ENCODE measurements at regions not wholly inside any gene's neighbourhood (a gene's known extent, or its start where the extent isn't known, plus 50 kb on each side); places are given as distances from the start of the nearest gene placed in this dataset.

GRCh38 chr7:88363249-88363648 lies 56.6 kb upstream of the STEAP4 start:
- 29% methylated on average over 7 of the region's 7 CpGs for WGBS (ENCODE audit: low lambda C conversion rate)
- CTCF ChIA-PET (ENCODE audit: low intra/inter-chr PET ratio, low total read pairs) = no interaction called here
- FAIRE-seq (no peak), ATAC-seq (no peak), DNase-seq (ENCODE audit: low spot score) (no peak)
- Histone ChIP-seq H3K4me3 (replicated peaks in 1 of 3; ENCODE audit: insufficient read depth in 1 of 3, low read depth in 2 of 3, low read length in 3 of 3) (no peak overlapping the region), H3K4me2 (ENCODE audit: low read depth, low read length) (no peak overlapping the region), H3K9ac (ENCODE audit: insufficient read depth, low read depth, low read length) (no peak overlapping the region), H3K79me2 (ENCODE audit: insufficient read depth, low read length) (no peaks in the 10 kb centered on the region), H4K20me1 (ENCODE audit: insufficient read depth, low read length) (no peaks in the 10 kb centered on the region), H3K4me1 (ENCODE audit: insufficient read depth, low read length) (peaks cover 14% of the 10 kb centered on the region), H3K36me3 (replicated peaks in 1 of 2; ENCODE audit: control insufficient read depth in 1 of 2, insufficient read depth in 2 of 2, low read length in 2 of 2) (no peaks in the 10 kb centered on the region), H3K27ac (ENCODE audit: extremely low read length, insufficient read depth, low read length) (no peak overlapping the region), H2AFZ (ENCODE audit: low read length) (no peak overlapping the region), H3K9me3 (ENCODE audit: low read length) (no peaks in the 10 kb centered on the region), H3K27me3 (ENCODE audit: control insufficient read depth in 1 of 2, insufficient read depth in 2 of 2, low read length in 2 of 2) (no peaks in the 10 kb centered on the region)
- no TSS peak for BruUV-seq (replicated peaks)
- intact Hi-C loops (cut with micrococcal nuclease; ENCODE audit: unreplicated experiment) = no loop called here
- POLR2A ChIA-PET = no interaction called here
- TF ChIP-seq, protein P1, sequence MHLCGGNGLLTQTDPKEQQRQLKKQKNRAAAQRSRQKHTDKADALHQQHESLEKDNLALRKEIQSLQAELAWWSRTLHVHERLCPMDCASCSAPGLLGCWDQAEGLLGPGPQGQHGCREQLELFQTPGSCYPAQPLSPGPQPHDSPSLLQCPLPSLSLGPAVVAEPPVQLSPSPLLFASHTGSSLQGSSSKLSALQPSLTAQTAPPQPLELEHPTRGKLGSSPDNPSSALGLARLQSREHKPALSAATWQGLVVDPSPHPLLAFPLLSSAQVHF (CRISPR knock-in tag; IDR thresholded peaks at IDR 0.05) = no peak
- TF ChIP-seq ZNF772 (CRISPR knock-in tag; IDR thresholded peaks at IDR 0.05) = no peak
- TF ChIP-seq DZIP1 (CRISPR knock-in tag; IDR thresholded peaks at IDR 0.05) = no peak
- no peak for TF ChIP-seq ZNF75D (CRISPR knock-in tag; IDR thresholded peaks at IDR 0.05; ENCODE audit: borderline replicate concordance)
- TF ChIP-seq ZNF530 (CRISPR knock-in tag; IDR thresholded peaks at IDR 0.05; ENCODE audit: low read depth) = no peak
- TF ChIP-seq TMF1 (CRISPR knock-in tag; IDR thresholded peaks at IDR 0.05; ENCODE audit: low read depth) = no peak
- no peak for TF ChIP-seq ZNF670 (CRISPR knock-in tag; IDR thresholded peaks at IDR 0.05; ENCODE audit: borderline replicate concordance)
- TF ChIP-seq, protein P2, sequence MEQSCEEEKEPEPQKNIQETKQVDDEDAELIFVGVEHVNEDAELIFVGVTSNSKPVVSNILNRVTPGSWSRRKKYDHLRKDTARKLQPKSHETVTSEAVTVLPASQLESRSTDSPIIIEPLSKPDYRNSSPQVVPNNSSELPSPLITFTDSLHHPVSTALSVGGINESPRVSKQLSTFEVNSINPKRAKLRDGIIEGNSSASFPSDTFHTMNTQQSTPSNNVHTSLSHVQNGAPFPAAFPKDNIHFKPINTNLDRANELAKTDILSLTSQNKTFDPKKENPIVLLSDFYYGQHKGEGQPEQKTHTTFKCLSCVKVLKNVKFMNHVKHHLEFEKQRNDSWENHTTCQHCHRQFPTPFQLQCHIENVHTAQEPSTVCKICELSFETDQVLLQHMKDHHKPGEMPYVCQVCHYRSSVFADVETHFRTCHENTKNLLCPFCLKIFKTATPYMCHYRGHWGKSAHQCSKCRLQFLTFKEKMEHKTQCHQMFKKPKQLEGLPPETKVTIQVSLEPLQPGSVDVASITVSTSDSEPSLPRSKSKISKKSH (CRISPR knock-in tag; IDR thresholded peaks at IDR 0.05; ENCODE audit: borderline replicate concordance) = no peak
- no peak for TF ChIP-seq ZNF607 (CRISPR knock-in tag; IDR thresholded peaks at IDR 0.05; ENCODE audit: borderline replicate concordance)
- TF ChIP-seq, protein P3, sequence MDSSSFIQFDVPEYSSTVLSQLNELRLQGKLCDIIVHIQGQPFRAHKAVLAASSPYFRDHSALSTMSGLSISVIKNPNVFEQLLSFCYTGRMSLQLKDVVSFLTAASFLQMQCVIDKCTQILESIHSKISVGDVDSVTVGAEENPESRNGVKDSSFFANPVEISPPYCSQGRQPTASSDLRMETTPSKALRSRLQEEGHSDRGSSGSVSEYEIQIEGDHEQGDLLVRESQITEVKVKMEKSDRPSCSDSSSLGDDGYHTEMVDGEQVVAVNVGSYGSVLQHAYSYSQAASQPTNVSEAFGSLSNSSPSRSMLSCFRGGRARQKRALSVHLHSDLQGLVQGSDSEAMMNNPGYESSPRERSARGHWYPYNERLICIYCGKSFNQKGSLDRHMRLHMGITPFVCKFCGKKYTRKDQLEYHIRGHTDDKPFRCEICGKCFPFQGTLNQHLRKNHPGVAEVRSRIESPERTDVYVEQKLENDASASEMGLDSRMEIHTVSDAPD (CRISPR knock-in tag; IDR thresholded peaks at IDR 0.05) = no peak
- no peak for TF ChIP-seq HDAC6 (IDR thresholded peaks at IDR 0.05; ENCODE audit: low read depth, low read length)
- no peak for TF ChIP-seq ZNF780A (CRISPR knock-in tag; IDR thresholded peaks at IDR 0.05)
- no peak for TF ChIP-seq KAT8 (CRISPR knock-in tag; IDR thresholded peaks at IDR 0.05)
- no peak for TF ChIP-seq POLR2G (IDR thresholded peaks at IDR 0.05; ENCODE audit: low read depth, low read length)
- in situ Hi-C loops (cut with HindIII; ENCODE audit: extremely low pct_ligation_motif_present, low pct_unique_long_range_greater_than_20kb) = no loop called here
